K562 (cell line): ENCODE measurements at regions not wholly inside any gene's neighbourhood (a gene's known extent, or its start where the extent isn't known, plus 50 kb on each side); places are given as distances from the start of the nearest gene placed in this dataset.

ENCODE experiments used
- ATAC-seq: fragments of 200-7000 bp; cut with Tn5 transposase; 3 replicates; pipeline ENCODE4 v1.9.1; 2020; ENCODE audit warnings: moderate library complexity
- BruUV-seq: library from RNA; stranded (reverse); fragments of 400-500 nt; replicated peaks from 2 replicates; lab custom pipeline; 2021; lab: Mats Ljungman, UMichigan
- CTCF ChIA-PET: fragments of 300-600 bp; formaldehyde crosslinking; extraction: SDS; loops from one replicate; lab custom pipeline; 2021; ENCODE audit warnings: low intra/inter-chr PET ratio; lab: Yijun Ruan, JAX
- POLR2A ChIA-PET: fragments of 300-600, 350-650 bp; sonication (Branson Sonifier 250); formaldehyde crosslinking; extraction: SDS; loops from one replicate; lab custom pipeline; 2021; ENCODE audit warnings: antibody characterized with exemption, inconsistent platforms; lab: Yijun Ruan, JAX
- DNase-seq, 4 experiments: peaks; one replicate each; pipeline versions ENCODE4 v3.0.0 to v3.0.0-alpha.2; 2011 to 2018; ENCODE audit warnings: low spot score in 3 of 4, mixed read lengths in 3 of 4; ENCODE audit errors: extremely low read depth in 1 of 4
- FAIRE-seq: peaks from 2 replicates; lab custom pipeline; 2011; peaks lifted over from hg19 to GRCh38; lab: Jason Lieb, UNC
- H2AFZ ChIP-seq: 2 replicates; pipeline ENCODE4 v1.6.0; 2011; ENCODE audit warnings: low read depth, low read length, control low read depth, inconsistent platforms
- H3K27ac ChIP-seq: fragments of 200-600 bp; 3 replicates; pipeline ENCODE4 v1.8.0; 2011; ENCODE audit warnings: low read depth, mild to moderate bottlenecking, control low read depth, inconsistent platforms, low read length, moderate library complexity, mixed read lengths; ENCODE audit errors: extremely low read depth
- H3K27me3 ChIP-seq, 2 experiments: fragments of 300-600 bp in 1 of 2; 2 replicates in 1 of 2; 3 replicates in 1 of 2; pipeline versions ENCODE4 v1.6.0 to v1.8.0; 2011; ENCODE audit warnings: inconsistent platforms in 2 of 2, low read length in 2 of 2, mild to moderate bottlenecking in 1 of 2, mixed read lengths in 1 of 2, moderate library complexity in 1 of 2; ENCODE audit not compliant: control insufficient read depth in 2 of 2, insufficient read depth in 2 of 2
- H3K36me3 ChIP-seq: fragments of 300-600 bp; 3 replicates; pipeline ENCODE4 v1.8.0; 2011; ENCODE audit warnings: mild to moderate bottlenecking, low read length, inconsistent platforms; ENCODE audit not compliant: control insufficient read depth, insufficient read depth
- H3K4me1 ChIP-seq, 2 experiments: fragments of 200-600 bp in 1 of 2; replicated peaks in 1 of 2; 2 replicates in 1 of 2; 3 replicates in 1 of 2; pipeline versions ENCODE4 v1.5.1 to v1.8.0; 2011; ENCODE audit warnings: inconsistent platforms in 2 of 2, low read length in 2 of 2, mild to moderate bottlenecking in 1 of 2, mixed read lengths in 1 of 2, moderate library complexity in 1 of 2; ENCODE audit not compliant: control insufficient read depth in 2 of 2, insufficient read depth in 2 of 2
- H3K4me2 ChIP-seq: 2 replicates; pipeline ENCODE4 v1.6.1; 2011; ENCODE audit warnings: low read length, control low read depth, inconsistent platforms, mixed read lengths; ENCODE audit not compliant: insufficient read depth
- H3K4me3 ChIP-seq: fragments of 200-600 bp; sonication (generic), shearing (Covaris generic); 2 replicates; pipeline ENCODE4 v1.5.1; 2016; ENCODE audit warnings: control low read depth, inconsistent platforms
- H3K79me2 ChIP-seq: fragments of 200-600 bp; 3 replicates; pipeline ENCODE4 v1.8.0; 2011; ENCODE audit warnings: low read length, inconsistent platforms; ENCODE audit not compliant: control insufficient read depth, insufficient read depth
- H3K9ac ChIP-seq, 2 experiments: 2 replicates each; pipeline versions ENCODE4 v1.6.0 to v1.6.1; 2011; ENCODE audit warnings: low read depth in 2 of 2, low read length in 2 of 2, control low read depth in 1 of 2, inconsistent platforms in 1 of 2, mild to moderate bottlenecking in 1 of 2, mixed read lengths in 1 of 2; ENCODE audit not compliant: insufficient read depth in 1 of 2
- H3K9me1 ChIP-seq: one replicate; pipeline ENCODE4 v1.6.0; 2011; ENCODE audit warnings: inconsistent platforms, mild to moderate bottlenecking, low read length, moderate library complexity; ENCODE audit not compliant: control insufficient read depth, insufficient read depth
- H3K9me3 ChIP-seq: replicated peaks from 2 replicates; pipeline ENCODE4 v1.5.1; 2011; ENCODE audit warnings: low read depth, low read length, inconsistent platforms; ENCODE audit not compliant: control insufficient read depth, insufficient read depth
- H4K20me1 ChIP-seq: replicated peaks from 2 replicates; pipeline ENCODE4 v1.6.1; 2011; ENCODE audit warnings: low read length, inconsistent platforms, mixed read lengths; ENCODE audit not compliant: control insufficient read depth, insufficient read depth
- ARHGAP35 ChIP-seq: fragments of 450-650 bp; IDR thresholded peaks from 2 replicates; pipeline ENCODE4 v1.6.1; 2018; ENCODE audit not compliant: partially characterized antibody
- BCL6 ChIP-seq: fragments of 250-450 bp; sonication (Bioruptor Pico); IDR thresholded peaks from 2 replicates; pipeline ENCODE4 v1.4.0; 2020
- CREBBP ChIP-seq: IDR thresholded peaks from one replicate; pipeline ENCODE4 v1.6.1; 2012; ENCODE audit warnings: low read depth, mild to moderate bottlenecking, control low read depth, inconsistent platforms, low read length
- ETV1 ChIP-seq: fragments of 450-650 bp; conservative IDR thresholded peaks from 2 replicates; pipeline ENCODE4 v1.6.1; 2016; ENCODE audit warnings: missing genetic modification characterization, control low read depth, low read depth, missing compliant biosample characterization
- EZH2 ChIP-seq: IDR thresholded peaks from 2 replicates; pipeline ENCODE4 v1.6.1; 2012; ENCODE audit warnings: low read depth, mild to moderate bottlenecking, inconsistent platforms, low read length, borderline replicate concordance
- IFI16 ChIP-seq: fragments of 250-450 bp; sonication (Bioruptor Pico); IDR thresholded peaks from 2 replicates; pipeline ENCODE4 v2.1.2; 2022; ENCODE audit warnings: mild to moderate bottlenecking, inconsistent platforms
- LCOR ChIP-seq: sonication (generic); formaldehyde crosslinking; IDR thresholded peaks from 2 replicates; pipeline ENCODE4 v1.8.0; 2022; ENCODE audit warnings: mild to moderate bottlenecking, missing genetic modification reagents
- MAFG ChIP-seq: fragments of 450-650 bp; conservative IDR thresholded peaks from 2 replicates; pipeline ENCODE4 v1.6.1; 2016; ENCODE audit warnings: missing genetic modification characterization, missing compliant biosample characterization
- NCOA2 ChIP-seq, 2 experiments: fragments of 450-650 bp; IDR thresholded peaks; 2 replicates each; pipeline ENCODE4 v1.6.1; 2018; ENCODE audit warnings: mild to moderate bottlenecking in 2 of 2, moderate library complexity in 1 of 2; ENCODE audit not compliant: partially characterized antibody in 2 of 2
- NFE2L1 ChIP-seq: fragments of 450-650 bp; IDR thresholded peaks from 2 replicates; pipeline ENCODE4 v1.6.1; 2016; ENCODE audit warnings: missing genetic modification characterization, low read depth, mild to moderate bottlenecking, missing compliant biosample characterization, moderate library complexity, borderline replicate concordance
- ZNF175 ChIP-seq: fragments of 200-800 bp; sonication (Bioruptor generic); IDR thresholded peaks from 2 replicates; pipeline ENCODE4 v1.6.1; 2016; ENCODE audit warnings: low read depth, mild to moderate bottlenecking, missing genetic modification characterization, missing compliant biosample characterization
- ZNF324 ChIP-seq: fragments of 250-450 bp; sonication (Bioruptor Pico); IDR thresholded peaks from 2 replicates; pipeline ENCODE4 v1.4.0; 2020; ENCODE audit warnings: mild to moderate bottlenecking
- WGBS: fragments of 100-300 bp; shearing (Covaris generic); methylation state at CpG from one replicate; pipeline ENCODE4 v1.1.6; 2016; ENCODE audit warnings: low coverage, mixed read lengths; ENCODE audit not compliant: insufficient coverage; ENCODE audit errors: missing lambda C conversion rate; 5-methylcytosine and 5-hydroxymethylcytosine counted together
- in situ Hi-C: fragments of 300-500 bp; cut with MboI; formaldehyde crosslinking; loops from 4 replicates; pipeline ENCODE4 v1.15.0; 2018; ENCODE audit warnings: inconsistent platforms, mixed read lengths
- intact Hi-C: fragments of 100-400 bp; cut with micrococcal nuclease; formaldehyde crosslinking; loops from 2 replicates; pipeline ENCODE4 v1.14.2; 2022
- TF ChIP-seq, protein P1 (sequence below): fragments of 450-650 bp; formaldehyde crosslinking; IDR thresholded peaks from 2 replicates; pipeline ENCODE4 v1.4.0; 2020; ENCODE audit warnings: mild to moderate bottlenecking
- TF ChIP-seq, protein P2 (sequence below), 2 experiments: fragments of 450-650 bp in 1 of 2; sonication (generic) in 1 of 2; formaldehyde crosslinking in 1 of 2; IDR thresholded peaks; 2 replicates each; pipeline versions ENCODE4 v1.7.1 to v1.9.0; 2016 to 2022; ENCODE audit warnings: inconsistent platforms in 1 of 2, mild to moderate bottlenecking in 1 of 2, missing genetic modification reagents in 1 of 2

DNA sequence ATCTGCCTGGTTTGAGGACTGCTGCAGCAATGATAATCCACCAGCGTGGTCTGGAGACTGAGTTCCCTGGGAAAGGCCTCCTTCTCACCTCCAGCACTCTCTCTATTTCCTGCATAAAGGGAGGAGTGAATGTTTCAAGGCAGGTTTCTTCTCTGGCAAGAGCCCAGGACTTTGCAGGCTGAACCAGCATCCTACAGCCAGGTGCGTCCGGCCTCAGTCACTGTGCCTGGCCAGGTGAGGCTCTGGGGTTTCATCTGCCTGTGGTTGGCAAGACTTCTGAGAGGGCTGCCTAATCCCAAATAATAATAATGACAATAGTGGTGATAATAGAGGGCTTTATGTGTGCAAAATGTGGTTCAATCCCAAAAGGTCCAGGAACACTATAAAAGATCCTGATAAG is 269.0 kb upstream of the TBC1D5 start:
- POLR2A ChIA-PET, result no interaction called here
- H3K4me3 ChIP-seq, result no peak overlapping the region
- no peak overlapping the region for H2AFZ ChIP-seq
- BruUV-seq, result no TSS peak
- FAIRE-seq (no peak), DNase-seq (no peak), ATAC-seq (no peak)
- H3K9ac ChIP-seq, result no peak overlapping the region
- no peaks in the 10 kb centered on the region; a peak in 1 of 5 replicates for H3K27me3 ChIP-seq
- H3K9me3 ChIP-seq, result no peaks in the 10 kb centered on the region
- no peaks in the 10 kb centered on the region for H4K20me1 ChIP-seq
- in situ Hi-C loops, result no loop called here
- no peaks in the 10 kb centered on the region for H3K36me3 ChIP-seq
- H3K79me2 ChIP-seq, result no peaks in the 10 kb centered on the region
- CTCF ChIA-PET, result no interaction called here
- no peak overlapping the region for H3K4me2 ChIP-seq
- H3K27ac ChIP-seq, result no peak overlapping the region
- H3K9me1 ChIP-seq, result no peaks in the 10 kb centered on the region
- intact Hi-C loops, result no loop called here
- no peaks in the 10 kb centered on the region for H3K4me1 ChIP-seq
- WGBS, result 2% methylated on average over 3 of the region's 3 CpGs
- TF ChIP-seq IFI16 (CRISPR knock-in tag) (no peak), LCOR (no peak), ETV1 (no peak), NCOA2 (IDR thresholded peaks at IDR 0.05; ENCODE audit: partially characterized antibody in 2 of 2) (no peak), EZH2 (no peak), BCL6 (CRISPR knock-in tag) (no peak), ARHGAP35 (no peak), NFE2L1 (no peak), MAFG (tag) (no peak), ZNF175 (no peak), CREBBP (no peak), ZNF324 (CRISPR knock-in tag) (no peak)
- TF ChIP-seq, protein P1, sequence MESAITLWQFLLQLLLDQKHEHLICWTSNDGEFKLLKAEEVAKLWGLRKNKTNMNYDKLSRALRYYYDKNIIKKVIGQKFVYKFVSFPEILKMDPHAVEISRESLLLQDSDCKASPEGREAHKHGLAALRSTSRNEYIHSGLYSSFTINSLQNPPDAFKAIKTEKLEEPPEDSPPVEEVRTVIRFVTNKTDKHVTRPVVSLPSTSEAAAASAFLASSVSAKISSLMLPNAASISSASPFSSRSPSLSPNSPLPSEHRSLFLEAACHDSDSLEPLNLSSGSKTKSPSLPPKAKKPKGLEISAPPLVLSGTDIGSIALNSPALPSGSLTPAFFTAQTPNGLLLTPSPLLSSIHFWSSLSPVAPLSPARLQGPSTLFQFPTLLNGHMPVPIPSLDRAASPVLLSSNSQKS (CRISPR knock-in tag), result no peak
- TF ChIP-seq, protein P2, sequence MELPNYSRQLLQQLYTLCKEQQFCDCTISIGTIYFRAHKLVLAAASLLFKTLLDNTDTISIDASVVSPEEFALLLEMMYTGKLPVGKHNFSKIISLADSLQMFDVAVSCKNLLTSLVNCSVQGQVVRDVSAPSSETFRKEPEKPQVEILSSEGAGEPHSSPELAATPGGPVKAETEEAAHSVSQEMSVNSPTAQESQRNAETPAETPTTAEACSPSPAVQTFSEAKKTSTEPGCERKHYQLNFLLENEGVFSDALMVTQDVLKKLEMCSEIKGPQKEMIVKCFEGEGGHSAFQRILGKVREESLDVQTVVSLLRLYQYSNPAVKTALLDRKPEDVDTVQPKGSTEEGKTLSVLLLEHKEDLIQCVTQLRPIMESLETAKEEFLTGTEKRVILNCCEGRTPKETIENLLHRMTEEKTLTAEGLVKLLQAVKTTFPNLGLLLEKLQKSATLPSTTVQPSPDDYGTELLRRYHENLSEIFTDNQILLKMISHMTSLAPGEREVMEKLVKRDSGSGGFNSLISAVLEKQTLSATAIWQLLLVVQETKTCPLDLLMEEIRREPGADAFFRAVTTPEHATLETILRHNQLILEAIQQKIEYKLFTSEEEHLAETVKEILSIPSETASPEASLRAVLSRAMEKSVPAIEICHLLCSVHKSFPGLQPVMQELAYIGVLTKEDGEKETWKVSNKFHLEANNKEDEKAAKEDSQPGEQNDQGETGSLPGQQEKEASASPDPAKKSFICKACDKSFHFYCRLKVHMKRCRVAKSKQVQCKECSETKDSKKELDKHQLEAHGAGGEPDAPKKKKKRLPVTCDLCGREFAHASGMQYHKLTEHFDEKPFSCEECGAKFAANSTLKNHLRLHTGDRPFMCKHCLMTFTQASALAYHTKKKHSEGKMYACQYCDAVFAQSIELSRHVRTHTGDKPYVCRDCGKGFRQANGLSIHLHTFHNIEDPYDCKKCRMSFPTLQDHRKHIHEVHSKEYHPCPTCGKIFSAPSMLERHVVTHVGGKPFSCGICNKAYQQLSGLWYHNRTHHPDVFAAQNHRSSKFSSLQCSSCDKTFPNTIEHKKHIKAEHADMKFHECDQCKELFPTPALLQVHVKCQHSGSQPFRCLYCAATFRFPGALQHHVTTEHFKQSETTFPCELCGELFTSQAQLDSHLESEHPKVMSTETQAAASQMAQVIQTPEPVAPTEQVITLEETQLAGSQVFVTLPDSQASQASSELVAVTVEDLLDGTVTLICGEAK (IDR thresholded peaks at IDR 0.05), result no peak
- TF ChIP-seq, protein P2 (CRISPR knock-in tag; IDR thresholded peaks at IDR 0.05), result no peak
